ENCODE measurements at regions not wholly inside any gene's neighbourhood (a gene's known extent, or its start where the extent isn't known, plus 50 kb on each side); places are given as distances from the start of the nearest gene placed in this dataset.
"Not testable (repeated sequence)": the region's sequence is repeated elsewhere in the genome, so short reads cannot be mapped to it uniquely, and the experiment has no call there.

GRCh38 chr9:40951876-40952494, 176.5 kb downstream of the FOXD4L6 start:
- H3K27ac Mint-ChIP-seq; H3K9me3 Mint-ChIP-seq; H3K4me1 Mint-ChIP-seq; CTCF ChIA-PET (ENCODE audit: partially characterized antibody); H3K36me3 ChIP-seq (ENCODE audit: insufficient read depth, low read length); H3K27me3 Mint-ChIP-seq; H3K4me1 ChIP-seq (ENCODE audit: insufficient read depth, low read length); POLR2A ChIA-PET (ENCODE audit: partially characterized antibody); H3K27me3 ChIP-seq (ENCODE audit: insufficient read depth, low read length); H3K4me3 Mint-ChIP-seq; H3K27ac ChIP-seq (ENCODE audit: low read depth, low read length); H3K4me3 ChIP-seq (ENCODE audit: low read length in 2 of 2); H3K9me3 ChIP-seq (ENCODE audit: control insufficient read depth in 1 of 2, low read length in 2 of 2); intact Hi-C loops (cut with micrococcal nuclease): not testable (repeated sequence)
- peak in 1 of 5 donors; percentile 40 for DNase-seq
- H3K36me3 Mint-ChIP-seq = peaks cover 23 to 46% of the 10 kb centered on the region in 2 donors

GRCh38 chr9:40946228-40946627, 182.3 kb downstream of the FOXD4L6 start:
- H3K27me3 ChIP-seq (ENCODE audit: insufficient read depth, low read length); H3K4me1 ChIP-seq (ENCODE audit: insufficient read depth, low read length); H3K4me3 Mint-ChIP-seq; H3K4me1 Mint-ChIP-seq; POLR2A ChIA-PET (ENCODE audit: partially characterized antibody); H3K27ac Mint-ChIP-seq; H3K36me3 ChIP-seq (ENCODE audit: insufficient read depth, low read length); H3K4me3 ChIP-seq (ENCODE audit: low read length in 2 of 2); CTCF ChIA-PET (ENCODE audit: partially characterized antibody); H3K9me3 ChIP-seq (ENCODE audit: control insufficient read depth in 1 of 2, low read length in 2 of 2); H3K27me3 Mint-ChIP-seq; H3K9me3 Mint-ChIP-seq; intact Hi-C loops (cut with micrococcal nuclease); DNase-seq; H3K27ac ChIP-seq (ENCODE audit: low read depth, low read length): not testable (repeated sequence)
- H3K36me3 Mint-ChIP-seq = peaks cover 8 to 18% of the 10 kb centered on the region in 2 donors

- peaks cover 5 to 11% of the 10 kb centered on the region in 2 donors for H3K36me3 Mint-ChIP-seq
- CTCF ChIA-PET (ENCODE audit: partially characterized antibody); H3K9me3 ChIP-seq (ENCODE audit: control insufficient read depth in 1 of 2, low read length in 2 of 2); H3K4me1 Mint-ChIP-seq; H3K4me1 ChIP-seq (ENCODE audit: insufficient read depth, low read length); H3K27me3 Mint-ChIP-seq; H3K27ac ChIP-seq (ENCODE audit: low read depth, low read length); H3K27ac Mint-ChIP-seq; H3K27me3 ChIP-seq (ENCODE audit: insufficient read depth, low read length); DNase-seq; POLR2A ChIA-PET (ENCODE audit: partially characterized antibody); H3K36me3 ChIP-seq (ENCODE audit: insufficient read depth, low read length); H3K4me3 Mint-ChIP-seq; H3K4me3 ChIP-seq (ENCODE audit: low read length in 2 of 2); intact Hi-C loops (cut with micrococcal nuclease): not testable (repeated sequence)
- peaks cover 2 to 34% (median 18%) of the 10 kb centered on the region in 8 donors for H3K9me3 Mint-ChIP-seq
These were observed 185.8 kb downstream of the FOXD4L6 start for GRCh38 chr9:40942730-40943129.

- H3K36me3 Mint-ChIP-seq; H3K4me1 Mint-ChIP-seq; H3K9me3 ChIP-seq (ENCODE audit: control insufficient read depth in 1 of 2, low read length in 2 of 2); H3K4me3 Mint-ChIP-seq; H3K27me3 ChIP-seq (ENCODE audit: insufficient read depth, low read length); H3K4me1 ChIP-seq (ENCODE audit: insufficient read depth, low read length); H3K4me3 ChIP-seq (ENCODE audit: low read length in 2 of 2); H3K27ac ChIP-seq (ENCODE audit: low read depth, low read length); H3K27ac Mint-ChIP-seq; DNase-seq; H3K36me3 ChIP-seq (ENCODE audit: insufficient read depth, low read length); CTCF ChIA-PET (ENCODE audit: partially characterized antibody); POLR2A ChIA-PET (ENCODE audit: partially characterized antibody); H3K27me3 Mint-ChIP-seq: not testable (repeated sequence)
- H3K9me3 Mint-ChIP-seq = peaks cover 2 to 38% (median 25%) of the 10 kb centered on the region in 8 donors
- intact Hi-C loops (cut with micrococcal nuclease) = loop anchor here (5.0 kb wide), 1 partner anchor 38 kb away; no protein-coding TSS in a partner anchor
These were observed 188.6 kb downstream of the FOXD4L6 start for GRCh38 chr9:40939888-40940209.

- DNase-seq; H3K27me3 Mint-ChIP-seq; H3K36me3 ChIP-seq (ENCODE audit: insufficient read depth, low read length); H3K9me3 ChIP-seq (ENCODE audit: control insufficient read depth in 1 of 2, low read length in 2 of 2); H3K36me3 Mint-ChIP-seq; POLR2A ChIA-PET (ENCODE audit: partially characterized antibody); H3K4me3 ChIP-seq (ENCODE audit: low read length in 2 of 2); H3K4me1 Mint-ChIP-seq; CTCF ChIA-PET (ENCODE audit: partially characterized antibody); H3K27ac ChIP-seq (ENCODE audit: low read depth, low read length); H3K4me1 ChIP-seq (ENCODE audit: insufficient read depth, low read length); H3K4me3 Mint-ChIP-seq; H3K27me3 ChIP-seq (ENCODE audit: insufficient read depth, low read length): not testable (repeated sequence)
- intact Hi-C loops (cut with micrococcal nuclease) = loop anchor here (5.0 kb wide), 1 partner anchor 37 kb away; no protein-coding TSS in a partner anchor
- Mint-ChIP-seq H3K27ac (peak overlapping the region in 1 of 7 donors; percentile 76), H3K9me3 (peaks cover 2 to 38% (median 25%) of the 10 kb centered on the region in 8 donors)
These were observed 189.1 kb downstream of the FOXD4L6 start for GRCh38 chr9:40939201-40939887.

GRCh38 chr9:40935336-40935735, 193.1 kb downstream of the FOXD4L6 start:
- Mint-ChIP-seq H3K27me3 (no peaks in the 10 kb centered on the region), H3K36me3 (peaks cover 15 to 22% of the 10 kb centered on the region in 2 donors), H3K9me3 (peaks cover 2 to 54% (median 48%) of the 10 kb centered on the region in 8 donors), H3K4me3 (no peak overlapping the region), H3K4me1 (peaks cover 0 to 2% (median 0%) of the 10 kb centered on the region in 4 donors), H3K27ac (no peak overlapping the region)
- no peak overlapping the region for H3K27ac ChIP-seq (ENCODE audit: low read depth, low read length)
- peaks cover 0 to 4% of the 10 kb centered on the region in 2 donors for H3K9me3 ChIP-seq (ENCODE audit: control insufficient read depth in 1 of 2, low read length in 2 of 2)
- H3K27me3 ChIP-seq (ENCODE audit: insufficient read depth, low read length) = no peaks in the 10 kb centered on the region
- DNase-seq = no peak
- ChIA-PET CTCF (ENCODE audit: partially characterized antibody) (no interaction called here), POLR2A (ENCODE audit: partially characterized antibody) (no interaction called here)
- intact Hi-C loops (cut with micrococcal nuclease) = loop anchor here (5.0 kb wide), 1 partner anchor 33 kb away; no protein-coding TSS in a partner anchor
- H3K36me3 ChIP-seq (ENCODE audit: insufficient read depth, low read length) = no peaks in the 10 kb centered on the region
- no peak overlapping the region for H3K4me3 ChIP-seq (ENCODE audit: low read length in 2 of 2)
- H3K4me1 ChIP-seq (ENCODE audit: insufficient read depth, low read length) = no peaks in the 10 kb centered on the region

GRCh38 chr9:40934480-40934879, 194.0 kb downstream of the FOXD4L6 start:
- H3K36me3 ChIP-seq (ENCODE audit: insufficient read depth, low read length); H3K27ac Mint-ChIP-seq; CTCF ChIA-PET (ENCODE audit: partially characterized antibody); intact Hi-C loops (cut with micrococcal nuclease); H3K4me3 Mint-ChIP-seq; H3K4me3 ChIP-seq (ENCODE audit: low read length in 2 of 2); H3K4me1 ChIP-seq (ENCODE audit: insufficient read depth, low read length); H3K4me1 Mint-ChIP-seq; POLR2A ChIA-PET (ENCODE audit: partially characterized antibody); H3K27ac ChIP-seq (ENCODE audit: low read depth, low read length); DNase-seq; H3K9me3 ChIP-seq (ENCODE audit: control insufficient read depth in 1 of 2, low read length in 2 of 2); H3K27me3 Mint-ChIP-seq; H3K27me3 ChIP-seq (ENCODE audit: insufficient read depth, low read length): not testable (repeated sequence)
- H3K36me3 Mint-ChIP-seq = peaks cover 15 to 22% of the 10 kb centered on the region in 2 donors
- peaks cover 2 to 57% (median 52%) of the 10 kb centered on the region in 8 donors for H3K9me3 Mint-ChIP-seq

All from CD4-positive, alpha-beta memory T cell (primary cell).